DMS79 treated with DMSO at 0.1 percent for 48 hours (cell line): ENCODE measurements at regions not wholly inside any gene's neighbourhood (a gene's known extent, or its start where the extent isn't known, plus 50 kb on each side); places are given as distances from the start of the nearest gene placed in this dataset.
A peak's percentile ranks its signal among the peaks of the same experiment; 100 is the strongest.

Experiments
- DNase-seq: peaks from one replicate; lab custom pipeline; 2025; lab: John Stamatoyannopoulos, UW

GRCh38 chr20:6956056-6956455 is 188.6 kb downstream of the BMP2 start:
- DNase-seq: no peak

- peak; percentile 40 for DNase-seq
These were observed 189.1 kb downstream of the BMP2 start for GRCh38 chr20:6956574-6956973.

- no peak for DNase-seq
These were observed 192.4 kb downstream of the BMP2 start for GRCh38 chr20:6959900-6960312.

GRCh38 chr20:6966721-6967120 is 199.2 kb downstream of the BMP2 start:
- DNase-seq: no peak

- no peak for DNase-seq
These were observed 207.4 kb downstream of the BMP2 start for GRCh38 chr20:6974838-6975237.

- no peak for DNase-seq
These were observed 207.8 kb downstream of the BMP2 start for GRCh38 chr20:6975311-6975710.

- no peak for DNase-seq
These were observed 208.8 kb downstream of the BMP2 start for GRCh38 chr20:6976106-6976900.

GRCh38 chr20:6979621-6980020 is 212.1 kb downstream of the BMP2 start:
- DNase-seq: no peak

GRCh38 chr20:6993011-6993410 is 225.5 kb downstream of the BMP2 start:
- peak; percentile 18 for DNase-seq

- DNase-seq: peak; percentile 70
These were observed 226.0 kb downstream of the BMP2 start for GRCh38 chr20:6993511-6993910.

GRCh38 chr20:6994452-6994851 is 227.0 kb downstream of the BMP2 start:
- no peak for DNase-seq

GRCh38 chr20:6998909-6999308 is 231.4 kb downstream of the BMP2 start:
- no peak for DNase-seq

- DNase-seq: no peak
These were observed 231.9 kb downstream of the BMP2 start for GRCh38 chr20:6999381-6999780.

GRCh38 chr20:7003598-7003997 is 236.1 kb downstream of the BMP2 start:
- no peak for DNase-seq

- DNase-seq: no peak
These were observed 237.3 kb downstream of the BMP2 start for GRCh38 chr20:7004801-7005200.

GRCh38 chr20:7010527-7010926 is 243.0 kb downstream of the BMP2 start:
- no peak for DNase-seq

GRCh38 chr20:7015257-7015656 is 247.8 kb downstream of the BMP2 start:
- peak; percentile 84 for DNase-seq

GRCh38 chr20:7022597-7022996 is 255.1 kb downstream of the BMP2 start:
- DNase-seq: no peak

GRCh38 chr20:7025635-7026034 is 258.1 kb downstream of the BMP2 start:
- DNase-seq: no peak

- DNase-seq: no peak
These were observed 261.5 kb downstream of the BMP2 start for GRCh38 chr20:7029019-7029418.

- DNase-seq: no peak
These were observed 263.7 kb downstream of the BMP2 start for GRCh38 chr20:7031222-7031621.

- DNase-seq: no peak
These were observed 270.5 kb downstream of the BMP2 start for GRCh38 chr20:7038029-7038428.

GRCh38 chr20:7057611-7058010 is 290.1 kb downstream of the BMP2 start:
- no peak for DNase-seq

GRCh38 chr20:7078804-7079203 is 311.3 kb downstream of the BMP2 start:
- DNase-seq: no peak
